Mucosa of stomach (tissue), 1 donor: ENCODE measurements at regions not wholly inside any gene's neighbourhood (a gene's known extent, or its start where the extent isn't known, plus 50 kb on each side); places are given as distances from the start of the nearest gene placed in this dataset.

Source experiments
- H3K27me3 ChIP-seq: one replicate; pipeline ENCODE4 v1.7.0; 2013; ENCODE audit warnings: mild to moderate bottlenecking, low read length; ENCODE audit not compliant: control insufficient read depth, insufficient read depth
- H3K36me3 ChIP-seq: one replicate; pipeline ENCODE4 v1.7.0; 2013; ENCODE audit warnings: low read length; ENCODE audit not compliant: control insufficient read depth, insufficient read depth
- H3K4me1 ChIP-seq: one replicate; pipeline ENCODE4 v1.7.0; 2013; ENCODE audit warnings: mild to moderate bottlenecking, low read length; ENCODE audit not compliant: control insufficient read depth, insufficient read depth
- H3K4me3 ChIP-seq: one replicate; pipeline ENCODE4 v1.7.0; 2013; ENCODE audit warnings: low read length
- H3K9ac ChIP-seq: one replicate; pipeline ENCODE4 v1.7.0; 2013; ENCODE audit warnings: mild to moderate bottlenecking, low read length, moderate library complexity
- H3K9me3 ChIP-seq: one replicate; pipeline ENCODE4 v1.7.0; 2013; ENCODE audit warnings: mild to moderate bottlenecking, low read length, moderate library complexity; ENCODE audit not compliant: control insufficient read depth
- donor health status: Pancreatic carcinoma.

DNA sequence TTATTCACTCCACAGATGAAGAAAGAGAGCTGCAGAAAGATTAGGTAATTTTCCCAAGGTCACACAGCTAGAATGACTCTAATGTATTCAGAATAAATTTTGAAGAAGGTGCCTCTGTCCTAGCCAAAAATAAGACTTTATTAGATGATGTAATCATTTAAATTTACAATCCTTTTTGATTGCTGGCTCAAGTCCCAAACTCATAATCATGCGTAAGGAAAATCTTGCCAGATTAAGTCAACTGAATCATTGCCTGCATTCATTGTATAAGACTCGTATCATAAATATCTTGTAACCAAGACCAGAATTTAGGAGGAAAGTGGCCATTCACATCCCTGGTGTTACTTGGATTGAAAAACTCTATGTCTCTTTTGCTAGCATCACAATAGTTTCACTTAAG, 53.1 kb upstream of the STK39 start:
- H3K4me3 ChIP-seq, result no peak overlapping the region
- no peaks in the 10 kb centered on the region for H3K9me3 ChIP-seq
- no peaks in the 10 kb centered on the region for H3K4me1 ChIP-seq
- H3K27me3 ChIP-seq, result no peaks in the 10 kb centered on the region
- no peak overlapping the region for H3K9ac ChIP-seq
- H3K36me3 ChIP-seq, result no peaks in the 10 kb centered on the region

DNA sequence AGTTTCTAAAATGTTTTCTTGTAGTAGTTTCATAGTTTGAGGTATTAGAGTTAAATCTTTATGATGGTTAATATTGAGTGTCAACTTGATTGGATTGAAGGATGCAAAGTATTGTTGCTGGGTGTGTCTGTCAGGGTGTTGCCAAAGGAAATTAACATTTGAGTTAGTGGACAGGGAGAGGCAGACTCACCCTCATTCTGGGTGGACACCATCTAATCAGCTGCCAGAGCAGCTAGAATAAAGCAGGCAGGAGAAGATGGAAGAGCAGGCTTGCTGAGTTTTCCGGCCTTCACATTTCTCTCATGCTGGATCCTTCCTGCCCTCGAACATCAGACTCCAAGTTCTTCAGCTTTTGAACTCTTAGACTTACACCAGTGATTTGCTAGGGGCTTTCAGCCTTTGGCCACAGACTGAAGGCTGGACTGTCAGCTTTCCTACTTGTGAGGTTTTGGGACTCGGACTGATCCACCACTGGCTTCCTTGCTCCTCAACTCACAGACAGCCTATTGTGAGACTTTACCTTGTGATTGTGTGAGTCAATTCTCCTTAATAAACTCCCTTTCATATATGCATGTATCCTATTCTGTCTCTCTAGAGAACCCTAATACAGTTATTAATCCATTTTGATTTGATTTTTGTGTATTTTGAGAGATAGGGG, 56.8 kb upstream of the STK39 start:
- Histone ChIP-seq H3K36me3 (no peaks in the 10 kb centered on the region), H3K9me3 (no peaks in the 10 kb centered on the region), H3K4me1 (no peaks in the 10 kb centered on the region), H3K27me3 (no peaks in the 10 kb centered on the region), H3K4me3 (no peak overlapping the region), H3K9ac (no peak overlapping the region)

DNA sequence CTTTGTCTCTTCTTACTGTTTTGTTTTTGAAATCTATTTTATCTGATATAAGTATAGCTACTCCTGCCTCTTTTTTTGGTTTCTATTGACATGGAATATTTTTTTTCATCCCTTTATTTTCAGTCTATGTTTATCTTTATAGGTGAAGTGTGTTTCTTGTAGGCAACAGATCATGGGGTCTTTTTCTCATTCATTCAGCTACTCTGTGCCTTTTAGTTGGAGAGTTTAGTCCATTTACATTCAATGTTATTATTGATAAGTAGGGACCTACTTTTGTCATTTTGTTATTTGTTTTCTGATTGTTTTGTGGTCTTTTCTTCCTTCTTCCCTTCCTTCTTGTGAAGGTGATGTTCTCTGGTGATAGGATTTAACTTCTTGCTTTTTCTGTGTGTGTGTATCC, 60.0 kb upstream of the STK39 start:
- Histone ChIP-seq H3K9me3 (no peaks in the 10 kb centered on the region), H3K4me1 (no peaks in the 10 kb centered on the region), H3K4me3 (no peak overlapping the region), H3K9ac (no peak overlapping the region), H3K27me3 (no peaks in the 10 kb centered on the region), H3K36me3 (no peaks in the 10 kb centered on the region)

DNA sequence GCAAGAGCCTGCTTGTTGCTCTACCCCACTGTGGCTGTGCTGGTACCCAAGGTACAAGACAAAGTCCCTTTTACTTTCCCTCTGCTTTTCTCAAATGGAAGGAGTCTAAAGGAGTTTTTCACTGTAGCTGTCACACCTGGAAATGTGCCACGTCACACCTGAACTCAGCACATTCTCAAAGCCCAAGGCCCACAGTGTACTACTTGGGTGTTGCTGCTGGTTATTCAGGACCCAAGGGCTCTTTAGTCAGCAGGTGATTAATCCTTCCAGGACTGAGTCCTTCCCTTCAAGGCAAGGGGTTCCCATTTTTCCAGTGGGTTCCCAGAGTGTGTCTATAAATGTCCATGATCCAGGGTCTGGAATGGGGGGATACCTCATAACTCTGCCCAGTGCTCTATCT, 63.2 kb upstream of the STK39 start:
- H3K9me3 ChIP-seq, result no peaks in the 10 kb centered on the region
- H3K9ac ChIP-seq, result no peak overlapping the region
- H3K4me3 ChIP-seq, result no peak overlapping the region
- no peaks in the 10 kb centered on the region for H3K27me3 ChIP-seq
- H3K4me1 ChIP-seq, result no peaks in the 10 kb centered on the region
- no peaks in the 10 kb centered on the region for H3K36me3 ChIP-seq

DNA sequence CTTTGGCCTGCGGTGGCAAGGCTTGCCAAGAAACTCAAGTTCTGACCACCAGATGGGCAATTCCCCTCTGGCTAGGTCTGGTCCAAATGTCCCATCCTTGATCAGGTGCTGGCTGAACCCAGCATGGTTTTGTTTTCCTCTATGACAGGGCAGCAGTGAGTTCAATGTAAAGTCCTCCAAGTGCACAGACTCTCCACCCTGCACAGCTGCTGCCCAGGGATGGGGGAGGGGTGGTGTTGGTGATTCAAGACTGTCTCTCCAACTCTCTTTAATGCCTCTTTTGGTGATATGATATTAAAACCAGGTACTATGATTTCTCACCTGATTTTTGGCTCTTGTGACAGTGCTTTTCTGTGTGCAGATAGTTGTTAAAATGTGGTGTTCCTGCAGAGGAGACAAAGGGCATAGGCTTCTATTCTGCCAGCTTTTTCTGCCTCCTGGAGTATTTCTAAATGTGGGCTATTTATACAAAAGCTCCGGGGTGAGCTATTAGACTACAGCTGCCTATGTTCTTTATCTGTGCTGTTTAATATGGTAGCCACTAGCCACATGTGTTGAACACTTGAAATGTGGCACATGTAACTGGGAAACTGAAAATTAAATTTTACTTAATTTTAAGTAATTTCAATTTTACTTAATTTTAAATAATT, 64.0 kb upstream of the STK39 start:
- no peaks in the 10 kb centered on the region for H3K4me1 ChIP-seq
- no peak overlapping the region for H3K9ac ChIP-seq
- H3K36me3 ChIP-seq, result no peaks in the 10 kb centered on the region
- no peaks in the 10 kb centered on the region for H3K27me3 ChIP-seq
- H3K4me3 ChIP-seq, result no peak overlapping the region
- H3K9me3 ChIP-seq, result no peaks in the 10 kb centered on the region

DNA sequence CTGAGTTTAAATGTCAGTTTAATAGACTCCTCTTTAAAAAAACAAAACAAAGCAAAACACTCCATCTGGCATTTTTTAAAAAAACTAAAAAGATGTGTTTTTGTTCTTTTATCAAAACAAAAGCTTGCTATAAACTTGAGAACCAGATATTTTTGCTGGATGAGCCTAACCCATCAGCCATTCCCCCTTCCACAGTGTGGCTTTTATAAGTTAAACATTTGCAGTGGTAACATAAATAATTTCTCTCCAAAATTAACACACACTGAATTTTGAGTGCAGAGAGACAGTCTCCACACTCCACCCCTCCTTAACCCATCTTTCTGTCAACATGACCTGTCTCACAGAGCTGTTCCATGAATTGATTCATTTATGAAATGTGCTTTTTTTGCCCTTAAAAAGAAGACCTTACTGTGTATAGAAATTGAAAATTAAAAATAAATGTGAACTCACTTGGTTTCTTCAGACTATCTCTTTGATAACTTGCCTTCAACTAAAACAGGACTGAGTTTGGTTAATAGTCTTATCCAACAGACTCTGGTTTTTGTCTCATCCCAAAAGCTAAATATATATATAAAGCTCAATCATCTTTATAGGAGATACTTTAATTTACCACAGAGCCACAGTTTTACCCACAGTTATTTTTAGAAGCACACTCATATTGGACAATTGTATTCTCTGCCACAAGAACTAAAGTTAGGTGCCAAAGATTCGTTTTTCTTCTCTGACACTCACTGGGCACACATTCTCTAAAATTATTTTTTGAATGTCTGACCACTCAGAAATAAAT, 64.8 kb upstream of the STK39 start:
- H3K4me3 ChIP-seq, result no peak overlapping the region

DNA sequence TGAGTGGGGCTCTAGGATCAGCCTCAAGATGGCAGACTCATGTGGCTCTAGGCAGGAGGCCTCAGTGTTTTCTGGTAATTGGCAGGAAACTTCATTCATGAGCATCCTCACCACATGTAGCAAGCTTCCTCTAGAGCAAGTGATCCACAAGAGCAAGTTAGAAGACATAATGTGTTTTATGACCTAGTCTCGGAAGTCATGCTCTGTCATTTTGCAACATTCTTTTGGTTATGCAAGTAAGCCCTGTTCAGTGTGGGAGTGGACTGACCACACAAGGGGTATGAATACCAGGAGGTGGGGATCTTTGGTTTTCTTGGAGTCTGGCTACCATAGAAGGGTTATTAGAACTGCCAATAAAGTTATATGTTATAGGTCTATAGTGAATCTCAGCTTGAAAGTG, 66.8 kb upstream of the STK39 start:
- no peak overlapping the region for H3K4me3 ChIP-seq
- no peaks in the 10 kb centered on the region for H3K36me3 ChIP-seq
- H3K9me3 ChIP-seq, result no peaks in the 10 kb centered on the region
- H3K4me1 ChIP-seq, result no peaks in the 10 kb centered on the region
- no peak overlapping the region for H3K9ac ChIP-seq
- no peaks in the 10 kb centered on the region for H3K27me3 ChIP-seq

More for the DNA sequence above, 64.8 kb upstream of the STK39 start:
- no peaks in the 10 kb centered on the region for H3K36me3 ChIP-seq
- H3K27me3 ChIP-seq, result no peaks in the 10 kb centered on the region
- no peak overlapping the region for H3K9ac ChIP-seq
- H3K9me3 ChIP-seq, result no peaks in the 10 kb centered on the region
- no peaks in the 10 kb centered on the region for H3K4me1 ChIP-seq

DNA sequence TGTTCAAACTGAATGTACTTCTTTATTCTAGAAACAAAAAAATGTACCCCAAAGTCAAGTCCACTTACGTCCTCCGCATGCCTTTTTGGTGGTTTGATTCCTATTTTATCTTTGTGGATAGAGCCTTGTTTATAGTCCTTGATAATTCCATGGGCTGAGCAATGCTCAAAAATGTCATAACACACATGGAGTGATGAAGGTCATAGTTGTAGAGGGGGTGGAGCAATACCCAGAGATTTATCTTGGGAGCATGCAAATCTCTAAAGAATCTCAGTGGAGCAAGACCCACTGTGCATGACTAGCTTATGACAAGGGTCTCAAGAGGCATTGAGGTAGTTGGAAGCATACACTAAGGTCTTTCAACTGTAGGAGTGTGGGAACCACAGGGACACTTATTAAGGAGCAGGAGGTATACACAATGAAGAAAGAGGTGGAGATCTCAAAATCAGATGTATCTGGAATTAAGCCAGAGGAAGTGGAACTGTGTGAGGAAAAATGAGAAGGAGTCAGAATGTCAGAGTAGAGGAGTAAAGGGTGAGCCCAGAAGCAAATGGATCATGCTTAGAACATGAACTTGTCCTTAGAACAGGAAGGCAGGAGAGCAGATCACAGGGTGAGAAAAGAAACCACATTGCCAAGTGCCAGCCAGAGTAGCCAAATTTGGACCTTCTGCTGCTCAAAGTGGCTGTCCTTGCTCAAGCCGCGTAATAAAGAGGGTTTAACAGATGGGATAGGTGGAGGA, 68.1 kb upstream of the STK39 start:
- no peak overlapping the region for H3K4me3 ChIP-seq
- no peaks in the 10 kb centered on the region for H3K9me3 ChIP-seq
- no peak overlapping the region for H3K9ac ChIP-seq
- H3K36me3 ChIP-seq, result no peaks in the 10 kb centered on the region
- no peaks in the 10 kb centered on the region for H3K27me3 ChIP-seq
- no peaks in the 10 kb centered on the region for H3K4me1 ChIP-seq

DNA sequence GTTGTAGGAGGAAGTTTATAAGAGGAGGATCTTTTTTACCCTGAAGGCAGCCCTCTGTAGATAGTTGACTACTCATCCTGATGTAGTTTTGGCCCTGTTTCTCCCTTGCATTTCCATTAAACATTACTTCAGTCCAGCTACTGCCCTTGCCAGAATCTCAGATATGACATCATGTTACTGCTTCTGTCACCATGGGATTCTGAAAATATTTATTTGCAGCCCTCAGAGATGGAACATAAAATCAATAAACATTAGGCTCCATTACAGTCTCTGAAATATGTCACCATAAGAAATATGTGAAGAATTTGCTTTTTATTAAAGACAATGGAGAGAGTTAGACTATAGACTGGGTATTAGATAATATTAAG, 68.7 kb upstream of the STK39 start:
- Histone ChIP-seq H3K36me3 (no peaks in the 10 kb centered on the region), H3K4me1 (no peaks in the 10 kb centered on the region), H3K9me3 (no peaks in the 10 kb centered on the region), H3K4me3 (no peak overlapping the region), H3K9ac (no peak overlapping the region), H3K27me3 (no peaks in the 10 kb centered on the region)

DNA sequence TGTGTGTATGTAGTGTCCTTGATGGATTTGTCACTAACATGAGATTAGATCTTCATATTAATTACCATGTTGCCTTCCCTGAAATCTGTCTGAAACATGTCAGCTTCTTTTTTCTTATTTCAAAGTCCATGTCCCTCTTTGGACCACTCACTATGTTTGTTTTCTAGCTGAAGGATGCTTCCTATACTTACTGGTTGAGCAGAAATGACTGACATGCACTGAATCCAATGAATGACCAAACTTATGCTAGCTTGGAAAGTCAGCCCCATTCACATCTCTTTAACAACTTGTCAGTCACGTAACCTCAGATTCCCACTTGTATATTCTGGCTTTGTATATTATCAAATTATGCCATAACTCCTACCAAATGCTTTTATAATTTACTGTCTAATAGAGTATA, 69.9 kb upstream of the STK39 start:
- H3K9ac ChIP-seq, result no peak overlapping the region
- no peaks in the 10 kb centered on the region for H3K27me3 ChIP-seq
- H3K4me3 ChIP-seq, result no peak overlapping the region
- H3K36me3 ChIP-seq, result no peaks in the 10 kb centered on the region
- no peaks in the 10 kb centered on the region for H3K9me3 ChIP-seq
- no peaks in the 10 kb centered on the region for H3K4me1 ChIP-seq

DNA sequence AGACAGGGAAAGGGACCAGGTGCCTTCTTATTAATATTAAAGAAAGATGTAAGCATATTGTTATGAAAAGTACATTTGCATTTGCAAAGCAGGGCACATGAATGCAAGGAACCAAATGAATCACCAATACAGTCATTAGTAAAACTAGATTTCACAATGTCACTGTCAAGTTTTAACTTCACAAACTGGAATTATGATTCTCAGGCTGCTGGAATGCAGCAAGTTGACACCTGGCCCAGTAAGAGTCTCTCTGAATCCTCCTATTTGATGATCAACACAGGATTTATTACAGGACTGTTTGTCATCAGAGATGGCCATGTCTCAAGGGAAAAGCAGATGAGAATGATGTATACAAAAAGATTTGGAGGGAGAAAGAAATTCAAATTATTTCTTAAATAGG, 72.9 kb upstream of the STK39 start:
- Histone ChIP-seq H3K36me3 (no peaks in the 10 kb centered on the region), H3K9ac (no peak overlapping the region), H3K4me3 (no peak overlapping the region), H3K4me1 (no peaks in the 10 kb centered on the region), H3K9me3 (no peaks in the 10 kb centered on the region), H3K27me3 (no peaks in the 10 kb centered on the region)
